ENCODE measurements at regions not wholly inside any gene's neighbourhood (a gene's known extent, or its start where the extent isn't known, plus 50 kb on each side); places are given as distances from the start of the nearest gene placed in this dataset.

DNA sequence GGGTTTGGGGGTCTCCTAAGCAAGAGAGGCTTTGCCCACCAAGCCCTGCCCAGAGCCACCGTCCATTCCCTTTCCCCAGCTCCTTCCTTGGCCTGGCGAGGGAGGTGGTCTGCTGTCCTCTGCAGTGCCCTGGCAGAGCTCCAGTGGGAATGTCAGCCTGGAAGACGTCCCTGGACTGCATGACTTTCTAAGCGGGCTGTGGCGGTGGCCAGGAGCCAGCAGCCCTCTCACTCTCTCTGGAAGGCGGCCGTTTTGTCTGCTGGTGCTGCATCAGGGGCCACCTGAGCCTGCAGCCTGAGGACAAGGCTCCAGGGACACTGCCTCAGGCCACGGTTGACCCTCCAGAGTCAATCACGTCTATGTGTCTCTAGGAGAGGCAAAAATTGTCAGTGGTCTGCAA lies 271.0 kb downstream of the SKAP2 start:
- no peak for DNase-seq (ENCODE audit: low read depth in 1 of 2, low spot score in 1 of 2)
- Histone ChIP-seq H3K27me3 (ENCODE audit: insufficient read depth, poor library complexity, severe bottlenecking) (peaks cover 5% of the 10 kb centered on the region), H3K27ac (replicated peaks) (no peak overlapping the region), H3K4me3 (replicated peaks; ENCODE audit: insufficient read depth, low read length) (no peak overlapping the region)
- TF ChIP-seq POLR2AphosphoS5 (IDR thresholded peaks at IDR 0.05; ENCODE audit: low read depth) (no peak), SPI1 (IDR thresholded peaks at IDR 0.05; ENCODE audit: borderline replicate concordance, low read depth) (no peak), GABPA (IDR thresholded peaks at IDR 0.05; ENCODE audit: low read depth) (no peak)
- TF ChIP-seq, protein P1, sequence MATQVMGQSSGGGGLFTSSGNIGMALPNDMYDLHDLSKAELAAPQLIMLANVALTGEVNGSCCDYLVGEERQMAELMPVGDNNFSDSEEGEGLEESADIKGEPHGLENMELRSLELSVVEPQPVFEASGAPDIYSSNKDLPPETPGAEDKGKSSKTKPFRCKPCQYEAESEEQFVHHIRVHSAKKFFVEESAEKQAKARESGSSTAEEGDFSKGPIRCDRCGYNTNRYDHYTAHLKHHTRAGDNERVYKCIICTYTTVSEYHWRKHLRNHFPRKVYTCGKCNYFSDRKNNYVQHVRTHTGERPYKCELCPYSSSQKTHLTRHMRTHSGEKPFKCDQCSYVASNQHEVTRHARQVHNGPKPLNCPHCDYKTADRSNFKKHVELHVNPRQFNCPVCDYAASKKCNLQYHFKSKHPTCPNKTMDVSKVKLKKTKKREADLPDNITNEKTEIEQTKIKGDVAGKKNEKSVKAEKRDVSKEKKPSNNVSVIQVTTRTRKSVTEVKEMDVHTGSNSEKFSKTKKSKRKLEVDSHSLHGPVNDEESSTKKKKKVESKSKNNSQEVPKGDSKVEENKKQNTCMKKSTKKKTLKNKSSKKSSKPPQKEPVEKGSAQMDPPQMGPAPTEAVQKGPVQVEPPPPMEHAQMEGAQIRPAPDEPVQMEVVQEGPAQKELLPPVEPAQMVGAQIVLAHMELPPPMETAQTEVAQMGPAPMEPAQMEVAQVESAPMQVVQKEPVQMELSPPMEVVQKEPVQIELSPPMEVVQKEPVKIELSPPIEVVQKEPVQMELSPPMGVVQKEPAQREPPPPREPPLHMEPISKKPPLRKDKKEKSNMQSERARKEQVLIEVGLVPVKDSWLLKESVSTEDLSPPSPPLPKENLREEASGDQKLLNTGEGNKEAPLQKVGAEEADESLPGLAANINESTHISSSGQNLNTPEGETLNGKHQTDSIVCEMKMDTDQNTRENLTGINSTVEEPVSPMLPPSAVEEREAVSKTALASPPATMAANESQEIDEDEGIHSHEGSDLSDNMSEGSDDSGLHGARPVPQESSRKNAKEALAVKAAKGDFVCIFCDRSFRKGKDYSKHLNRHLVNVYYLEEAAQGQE (IDR thresholded peaks at IDR 0.05; ENCODE audit: insufficient replicate concordance, low read depth): no peak
- TF ChIP-seq, protein P2, sequence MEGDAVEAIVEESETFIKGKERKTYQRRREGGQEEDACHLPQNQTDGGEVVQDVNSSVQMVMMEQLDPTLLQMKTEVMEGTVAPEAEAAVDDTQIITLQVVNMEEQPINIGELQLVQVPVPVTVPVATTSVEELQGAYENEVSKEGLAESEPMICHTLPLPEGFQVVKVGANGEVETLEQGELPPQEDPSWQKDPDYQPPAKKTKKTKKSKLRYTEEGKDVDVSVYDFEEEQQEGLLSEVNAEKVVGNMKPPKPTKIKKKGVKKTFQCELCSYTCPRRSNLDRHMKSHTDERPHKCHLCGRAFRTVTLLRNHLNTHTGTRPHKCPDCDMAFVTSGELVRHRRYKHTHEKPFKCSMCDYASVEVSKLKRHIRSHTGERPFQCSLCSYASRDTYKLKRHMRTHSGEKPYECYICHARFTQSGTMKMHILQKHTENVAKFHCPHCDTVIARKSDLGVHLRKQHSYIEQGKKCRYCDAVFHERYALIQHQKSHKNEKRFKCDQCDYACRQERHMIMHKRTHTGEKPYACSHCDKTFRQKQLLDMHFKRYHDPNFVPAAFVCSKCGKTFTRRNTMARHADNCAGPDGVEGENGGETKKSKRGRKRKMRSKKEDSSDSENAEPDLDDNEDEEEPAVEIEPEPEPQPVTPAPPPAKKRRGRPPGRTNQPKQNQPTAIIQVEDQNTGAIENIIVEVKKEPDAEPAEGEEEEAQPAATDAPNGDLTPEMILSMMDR (IDR thresholded peaks at IDR 0.05; ENCODE audit: insufficient read depth, low read length): no peak

DNA sequence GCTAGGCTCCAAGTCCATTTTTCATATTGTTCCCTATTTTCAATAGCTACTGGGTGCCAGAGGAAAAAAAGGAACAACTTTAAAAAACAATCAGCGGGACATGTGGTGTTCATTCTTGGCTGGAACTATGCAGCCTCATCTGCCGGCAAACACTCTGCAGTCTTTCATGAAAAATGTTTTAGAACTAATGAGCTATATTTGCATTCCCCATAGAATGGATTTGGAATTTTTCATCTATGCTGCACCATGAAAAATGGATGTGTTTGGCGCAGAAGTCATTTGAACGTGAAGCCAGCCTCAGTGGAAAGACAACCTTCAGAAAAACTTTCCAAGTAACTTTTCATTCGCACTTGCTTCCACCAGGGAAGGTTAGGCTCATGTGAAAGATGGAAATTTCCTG lies 270.5 kb downstream of the SKAP2 start:
- TF ChIP-seq, protein P1 (IDR thresholded peaks at IDR 0.05; ENCODE audit: insufficient replicate concordance, low read depth): no peak
- TF ChIP-seq SPI1 (IDR thresholded peaks at IDR 0.05; ENCODE audit: borderline replicate concordance, low read depth): no peak
- Histone ChIP-seq H3K4me3 (replicated peaks; ENCODE audit: insufficient read depth, low read length) (no peak overlapping the region), H3K27me3 (ENCODE audit: insufficient read depth, poor library complexity, severe bottlenecking) (peaks cover 5% of the 10 kb centered on the region), H3K27ac (replicated peaks) (no peak overlapping the region)
- DNase-seq (ENCODE audit: low read depth in 1 of 2, low spot score in 1 of 2): no peak

DNA sequence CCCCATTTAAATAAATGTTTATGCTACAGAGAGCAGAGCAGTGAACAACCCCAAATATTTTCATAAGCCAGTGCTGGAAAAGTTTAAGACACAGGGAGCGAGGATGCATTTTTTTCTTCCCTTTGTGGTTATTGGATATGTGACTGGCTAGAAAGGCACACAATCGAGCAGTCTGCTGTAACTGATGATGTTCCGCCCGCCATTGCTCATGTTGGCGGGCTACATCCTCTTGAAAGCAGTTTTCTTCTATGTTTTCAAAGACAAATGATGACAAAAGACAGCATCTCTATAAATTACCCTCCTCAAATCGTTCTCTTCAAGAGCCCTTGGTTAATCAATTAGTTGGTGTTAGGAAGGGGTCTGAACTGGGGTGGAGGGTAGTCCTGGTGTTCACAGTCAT lies 269.8 kb downstream of the SKAP2 start:
- H3K27me3 ChIP-seq (ENCODE audit: insufficient read depth, poor library complexity, severe bottlenecking): no peaks in the 10 kb centered on the region
- no peak overlapping the region for H3K4me3 ChIP-seq (replicated peaks; ENCODE audit: insufficient read depth, low read length)
- H3K27ac ChIP-seq (replicated peaks): no peak overlapping the region
- DNase-seq (ENCODE audit: low read depth in 1 of 2, low spot score in 1 of 2): no peak
- TF ChIP-seq, protein P2 (IDR thresholded peaks at IDR 0.05; ENCODE audit: insufficient read depth, low read length): no peak
- TF ChIP-seq, protein P1 (IDR thresholded peaks at IDR 0.05; ENCODE audit: insufficient replicate concordance, low read depth): no peak
- TF ChIP-seq POLR2AphosphoS5 (IDR thresholded peaks at IDR 0.05; ENCODE audit: low read depth) (no peak), GABPA (IDR thresholded peaks at IDR 0.05; ENCODE audit: low read depth) (no peak), SPI1 (IDR thresholded peaks at IDR 0.05; ENCODE audit: borderline replicate concordance, low read depth) (no peak)

DNA sequence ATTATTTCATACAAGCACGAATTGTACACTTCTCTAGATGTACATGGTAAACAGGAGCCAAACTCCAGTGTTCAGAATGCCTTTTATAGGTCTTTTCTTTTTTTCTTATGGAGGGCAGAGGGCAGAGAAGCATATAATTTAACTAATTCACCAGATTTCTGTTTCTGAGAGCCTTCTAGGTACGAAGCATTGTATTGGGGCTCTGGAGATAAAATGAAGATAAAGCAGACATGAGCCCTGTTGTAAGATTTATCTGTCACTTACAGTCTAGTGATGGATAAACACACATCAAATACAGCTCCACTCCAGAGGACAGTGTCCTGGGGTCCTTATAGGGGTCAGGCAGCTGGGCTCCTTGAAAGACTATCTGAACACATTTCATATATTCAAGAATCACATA lies 265.5 kb downstream of the SKAP2 start:
- Histone ChIP-seq H3K4me3 (replicated peaks; ENCODE audit: insufficient read depth, low read length) (no peak overlapping the region), H3K27ac (replicated peaks) (no peak overlapping the region), H3K27me3 (ENCODE audit: insufficient read depth, poor library complexity, severe bottlenecking) (no peaks in the 10 kb centered on the region)
- TF ChIP-seq, protein P1 (IDR thresholded peaks at IDR 0.05; ENCODE audit: insufficient replicate concordance, low read depth): no peak
- TF ChIP-seq GABPA (IDR thresholded peaks at IDR 0.05; ENCODE audit: low read depth) (no peak), POLR2AphosphoS5 (IDR thresholded peaks at IDR 0.05; ENCODE audit: low read depth) (no peak), SPI1 (IDR thresholded peaks at IDR 0.05; ENCODE audit: borderline replicate concordance, low read depth) (no peak)
- TF ChIP-seq, protein P2 (IDR thresholded peaks at IDR 0.05; ENCODE audit: insufficient read depth, low read length): no peak
- DNase-seq (ENCODE audit: low read depth in 1 of 2, low spot score in 1 of 2): no peak

Measured in HL-60 (cell line).